Ovary (tissue), 7 donors: ENCODE measurements at regions not wholly inside any gene's neighbourhood (a gene's known extent, or its start where the extent isn't known, plus 50 kb on each side); places are given as distances from the start of the nearest gene placed in this dataset.

Experiments
- DNase-seq, 5 donors: peaks; one replicate each; pipeline ENCODE4 v3.0.0-alpha.2; 2019 to 2020
- H3K27ac ChIP-seq, 2 donors: fragments of 200-600 bp; one replicate each; pipeline versions ENCODE4 v1.5.1 to v1.8.0; 2019 to 2022
- H3K27me3 ChIP-seq: fragments of 200-600 bp; one replicate; pipeline ENCODE4 v1.8.0; 2022
- H3K36me3 ChIP-seq: fragments of 200-600 bp; sonication (generic); one replicate; pipeline ENCODE4 v1.5.1; 2019
- H3K4me1 ChIP-seq: one replicate; pipeline ENCODE4 v1.8.1; 2013; ENCODE audit warnings: mild to moderate bottlenecking, moderate library complexity; ENCODE audit not compliant: insufficient read depth
- H3K4me3 ChIP-seq: fragments of 200-600 bp; sonication (generic); one replicate; pipeline ENCODE4 v1.5.1; 2017
- H3K9me3 ChIP-seq, 2 donors: fragments of 200-600 bp in 1 of 2; sonication (generic) in 1 of 2; one replicate each; pipeline versions ENCODE4 v1.5.1 to v1.8.1; 2013 to 2019; ENCODE audit warnings: mild to moderate bottlenecking in 1 of 2, moderate library complexity in 1 of 2
- CTCF ChIP-seq, 3 donors: fragments of 450-650 bp in 2 of 3; fragments of 200-600 bp in 1 of 3; IDR thresholded peaks; one replicate each; pipeline versions ENCODE4 v1.5.1 to v1.8.0; 2016 to 2022; ENCODE audit warnings: antibody characterized with exemption in 3 of 3, mild to moderate bottlenecking in 1 of 3
- EP300 ChIP-seq: sonication (generic); formaldehyde crosslinking; IDR thresholded peaks from one replicate; pipeline ENCODE4 v1.6.1; 2017; ENCODE audit warnings: antibody characterized with exemption
- POLR2A ChIP-seq: fragments of 450-650 bp; IDR thresholded peaks from one replicate; pipeline ENCODE4 v1.6.1; 2017; ENCODE audit warnings: antibody characterized with exemption, mild to moderate bottlenecking, moderate library complexity
- WGBS, 3 donors: extraction: QIAGEN DNeasy Blood & Tissue Kit in 1 of 3; methylation state at CpG; one replicate each; pipeline versions ENCODE4 v1.1.5 to v1.1.7; 2013 to 2017; 5-methylcytosine and 5-hydroxymethylcytosine counted together
- intact Hi-C, 4 donors: fragments of 100-400 bp; cut with DNase I; formaldehyde crosslinking; loops; one replicate each; pipeline versions ENCODE4 v1.11.0 to v1.15.1; 2022 to 2023
- donor health status: DM: no; HTN: no; CAD: no; lungs with moderate emphysema.
- donor health status: DM: no; HTN: no; CAD: no.
- donor health status: Bipolar disorder and iron deficiency.
- donor health status: DM: no; HTN: no; CAD: no.
- donor health status: DM: yes; HTN: yes; CAD: no.

DNA sequence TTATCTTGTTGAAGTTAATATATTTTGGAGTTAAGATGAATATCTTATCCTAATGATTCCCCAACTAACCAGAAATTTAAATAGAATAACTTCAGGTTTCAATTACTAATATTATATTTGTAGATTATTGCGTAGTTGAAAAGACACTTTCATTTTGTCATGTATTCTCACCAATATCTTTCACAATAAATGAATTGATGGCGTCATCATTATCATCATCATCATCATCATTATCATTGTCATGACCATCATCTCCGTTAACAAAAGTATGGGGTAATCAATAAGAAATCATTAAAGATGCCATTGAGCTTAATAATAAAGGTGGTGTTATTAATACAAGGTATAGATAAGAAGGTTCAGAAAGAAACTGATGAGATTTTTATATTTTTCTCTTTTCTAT is 768.8 kb upstream of the SLC10A2 start:
- H3K4me3 ChIP-seq: no peak overlapping the region
- no peaks in the 10 kb centered on the region for H3K27me3 ChIP-seq
- TF ChIP-seq CTCF (IDR thresholded peaks at IDR 0.05) (no peak), POLR2A (no peak), EP300 (no peak)
- intact Hi-C loops: no loop called here
- H3K36me3 ChIP-seq: no peaks in the 10 kb centered on the region
- no peak for DNase-seq
- no peak overlapping the region for H3K27ac ChIP-seq
- 88 to 95% (median 91%) methylated on average over 3 of the region's 3 CpGs for WGBS, 3 donors
- H3K4me1 ChIP-seq: no peaks in the 10 kb centered on the region
- H3K9me3 ChIP-seq: no peaks in the 10 kb centered on the region

DNA sequence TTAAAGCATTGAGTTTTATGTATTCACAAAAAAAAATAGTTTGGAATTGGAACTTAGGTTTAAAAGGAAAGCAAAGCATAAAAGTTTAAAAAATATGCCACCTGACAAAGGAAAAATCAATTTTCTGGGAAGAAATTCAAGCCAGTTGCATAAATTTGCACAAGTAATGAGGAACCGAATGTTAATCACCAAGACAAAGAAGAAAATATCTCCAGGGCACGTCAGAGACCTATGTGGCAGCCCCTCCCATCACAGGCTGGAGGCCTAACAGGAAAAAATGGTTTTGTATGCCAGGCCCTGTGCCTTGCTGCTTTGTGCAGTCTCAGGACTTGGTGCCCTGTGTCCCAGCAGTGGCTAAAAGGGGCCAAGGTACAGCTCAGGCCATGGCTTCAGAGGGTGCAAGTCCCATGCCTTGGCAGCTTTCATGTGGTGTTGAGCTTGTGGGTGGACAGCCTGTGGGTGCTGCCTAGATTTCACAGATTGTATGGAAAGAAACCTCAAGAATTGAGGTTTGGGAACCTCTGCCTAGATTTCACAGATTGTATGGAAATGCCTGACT is 767.2 kb upstream of the SLC10A2 start:
- WGBS, 3 donors: 60 to 62% (median 60%) methylated on average over 2 of the region's 2 CpGs
- Histone ChIP-seq H3K9me3 (no peaks in the 10 kb centered on the region), H3K27me3 (no peaks in the 10 kb centered on the region), H3K36me3 (no peaks in the 10 kb centered on the region), H3K27ac (no peak overlapping the region), H3K4me1 (no peaks in the 10 kb centered on the region), H3K4me3 (no peak overlapping the region)
- no peak for TF ChIP-seq EP300
- TF ChIP-seq POLR2A: no peak
- no peak for TF ChIP-seq CTCF (IDR thresholded peaks at IDR 0.05)
- DNase-seq: no peak
- intact Hi-C loops: no loop called here

DNA sequence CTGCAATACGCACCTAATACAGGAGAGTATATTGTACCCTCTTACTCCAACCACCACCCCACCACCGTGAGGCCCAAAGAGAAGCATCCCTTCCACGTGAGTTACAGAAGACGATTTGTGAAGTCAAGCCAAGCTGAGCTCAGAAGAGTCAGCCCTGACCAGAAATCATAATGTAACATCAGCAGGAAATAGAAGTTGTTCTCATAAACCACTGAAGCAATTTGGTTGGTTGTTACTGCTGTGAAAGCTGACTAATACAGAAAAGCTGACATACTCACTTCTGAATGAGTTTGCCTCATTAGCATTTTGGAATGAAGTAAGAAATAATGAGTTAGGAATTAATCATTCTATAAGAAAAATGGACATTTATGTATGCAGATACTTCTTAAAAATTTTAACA is 749.4 kb upstream of the SLC10A2 start:
- Histone ChIP-seq H3K27me3 (no peaks in the 10 kb centered on the region), H3K4me3 (no peak overlapping the region), H3K36me3 (no peaks in the 10 kb centered on the region), H3K9me3 (no peaks in the 10 kb centered on the region), H3K27ac (no peak overlapping the region), H3K4me1 (no peaks in the 10 kb centered on the region)
- intact Hi-C loops: no loop called here
- TF ChIP-seq POLR2A (no peak), EP300 (no peak), CTCF (IDR thresholded peaks at IDR 0.05) (no peak)
- no peak for DNase-seq
- WGBS, 3 donors: 86 to 88% (median 87%) methylated on average over 4 of the region's 4 CpGs

GRCh38 chr13:103812971-103813370 is 746.8 kb upstream of the SLC10A2 start:
- H3K9me3 ChIP-seq: no peaks in the 10 kb centered on the region
- H3K36me3 ChIP-seq: no peaks in the 10 kb centered on the region
- H3K27me3 ChIP-seq: no peaks in the 10 kb centered on the region
- DNase-seq: no peak
- TF ChIP-seq EP300 (no peak), POLR2A (no peak), CTCF (IDR thresholded peaks at IDR 0.05) (no peak)
- intact Hi-C loops: no loop called here
- no peaks in the 10 kb centered on the region for H3K4me1 ChIP-seq
- no peak overlapping the region for H3K27ac ChIP-seq
- no peak overlapping the region for H3K4me3 ChIP-seq
- 52 to 57% (median 56%) methylated on average over 5 of the region's 5 CpGs for WGBS, 3 donors
